ENCODE measurements at regions not wholly inside any gene's neighbourhood (a gene's known extent, or its start where the extent isn't known, plus 50 kb on each side); places are given as distances from the start of the nearest gene placed in this dataset.

- DNase-seq: no peak
Observed at GRCh38 chr2:126796931-126797621, 101.6 kb upstream of the TEX51 start.

DNA sequence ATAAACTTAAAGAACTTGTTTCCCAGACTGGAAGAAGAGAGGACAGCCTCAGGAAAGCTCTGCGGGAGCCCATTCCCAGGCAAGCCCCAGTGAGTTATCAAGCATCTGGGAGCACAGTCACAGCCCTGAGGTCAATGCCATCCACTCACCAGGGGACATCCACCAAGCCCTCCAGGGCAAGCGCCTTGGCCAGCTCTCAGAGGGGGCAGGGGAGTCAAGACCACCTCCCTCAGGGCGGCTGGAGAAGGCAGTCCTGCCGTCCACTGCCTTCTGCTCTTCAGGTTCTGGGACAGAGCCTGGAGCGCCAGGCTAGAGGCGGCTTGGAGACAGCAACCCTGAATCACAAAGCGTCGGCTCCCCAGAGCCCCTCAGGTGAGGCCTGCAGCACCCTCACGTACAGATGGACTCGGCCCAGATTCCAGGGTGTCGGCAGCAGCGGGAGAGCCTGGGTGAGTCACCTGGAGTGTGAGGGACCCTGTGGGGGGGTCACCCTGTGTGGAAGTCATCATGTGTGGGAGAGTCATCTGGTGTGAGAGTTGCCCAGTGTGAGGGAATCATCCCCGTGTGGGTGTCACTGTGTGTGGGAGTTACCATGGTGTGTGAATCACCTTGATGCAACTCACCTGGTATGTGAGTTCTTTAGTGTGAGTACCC is 100.9 kb upstream of the TEX51 start:
- DNase-seq: no peak

DNA sequence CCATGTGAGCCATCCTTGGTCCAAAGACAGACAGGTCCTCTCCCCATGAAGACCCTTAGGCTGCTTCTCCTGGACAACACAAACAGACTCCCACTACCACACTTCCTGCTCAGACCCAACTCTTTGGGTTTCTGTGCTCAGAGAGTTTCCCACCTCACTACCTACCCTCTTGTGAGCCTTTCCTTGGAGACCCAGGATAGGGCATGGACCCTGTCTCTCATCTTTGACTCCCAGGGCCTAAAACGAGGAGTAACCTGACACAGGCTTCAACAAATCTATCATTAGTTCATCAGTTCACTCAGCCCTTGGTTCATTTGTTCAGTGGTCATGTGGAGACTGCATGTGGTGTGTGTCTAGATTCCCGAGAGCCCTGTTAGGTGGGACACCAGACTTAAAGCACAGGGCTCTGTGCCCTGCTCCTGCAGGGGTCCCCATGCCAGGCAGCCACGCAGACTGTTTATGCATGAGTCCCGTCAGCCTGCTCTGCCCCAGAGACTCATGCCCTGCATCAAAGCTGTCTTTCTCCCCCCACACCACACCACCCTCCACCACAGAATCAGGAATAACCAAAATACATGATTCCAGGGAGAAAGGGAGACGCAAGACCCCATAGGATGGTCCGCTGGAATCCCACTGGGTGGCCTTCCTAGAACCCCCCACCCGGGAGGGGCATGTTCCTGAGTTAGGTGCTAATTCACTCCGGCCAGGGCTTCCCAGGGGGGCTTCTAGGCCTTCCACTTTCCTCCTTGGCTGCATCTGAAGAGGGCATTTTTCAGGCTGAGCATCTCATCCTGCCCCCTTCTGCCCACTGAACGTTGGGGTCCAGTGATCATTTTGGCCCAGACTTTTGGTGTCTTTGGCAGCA is 100.2 kb upstream of the TEX51 start:
- DNase-seq: no peak

GRCh38 chr2:126799301-126799700 is 99.4 kb upstream of the TEX51 start:
- no peak for DNase-seq

DNA sequence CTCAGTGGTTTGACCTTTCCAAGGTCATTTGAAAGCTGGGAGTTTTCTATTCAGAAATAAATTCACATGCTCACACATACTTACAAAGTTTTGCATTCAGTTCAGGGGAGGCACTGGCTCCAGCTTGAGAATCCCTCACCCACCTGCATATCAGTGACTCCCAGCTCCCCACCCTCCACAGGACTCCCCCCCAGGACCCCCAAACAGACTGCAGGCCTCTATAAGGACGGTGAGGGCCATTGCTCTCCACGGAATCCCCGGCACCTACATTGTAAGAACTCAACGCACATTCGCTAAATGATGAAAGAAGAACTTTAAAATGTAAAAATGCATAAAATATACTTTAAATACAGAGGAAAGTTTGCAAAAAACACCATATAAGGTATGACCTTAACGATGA is 97.2 kb upstream of the TEX51 start:
- no peak for DNase-seq

GRCh38 chr2:126802316-126802715 is 96.4 kb upstream of the TEX51 start:
- DNase-seq: no peak

GRCh38 chr2:126802774-126803433 is 95.8 kb upstream of the TEX51 start:
- DNase-seq: no peak

GRCh38 chr2:126803434-126803775 is 95.3 kb upstream of the TEX51 start:
- no peak for DNase-seq

DNA sequence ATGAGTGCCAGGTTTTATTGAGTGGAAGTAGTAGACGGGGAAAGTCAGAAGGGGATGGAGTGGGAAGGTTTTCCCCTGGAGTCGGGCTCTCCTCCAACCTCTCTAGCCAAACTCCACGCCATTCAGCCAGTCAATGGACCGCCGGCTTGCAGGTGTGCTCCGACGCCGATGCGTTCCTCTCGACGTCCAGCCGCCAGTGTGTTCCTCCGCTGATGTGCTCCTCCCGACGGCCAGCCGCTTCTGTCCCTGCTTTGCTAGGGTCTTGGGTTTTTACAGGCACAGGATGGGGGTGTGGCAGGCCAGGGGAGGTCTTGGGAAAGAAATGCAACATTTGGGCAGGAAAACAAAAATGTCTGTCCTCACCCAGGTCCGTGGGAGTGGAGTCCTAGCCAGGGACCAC is 94.3 kb upstream of the TEX51 start:
- DNase-seq: no peak

- DNase-seq: no peak
Observed at GRCh38 chr2:126808929-126809328, 89.8 kb upstream of the TEX51 start.

GRCh38 chr2:126809340-126809739 is 89.3 kb upstream of the TEX51 start:
- no peak for DNase-seq

DNA sequence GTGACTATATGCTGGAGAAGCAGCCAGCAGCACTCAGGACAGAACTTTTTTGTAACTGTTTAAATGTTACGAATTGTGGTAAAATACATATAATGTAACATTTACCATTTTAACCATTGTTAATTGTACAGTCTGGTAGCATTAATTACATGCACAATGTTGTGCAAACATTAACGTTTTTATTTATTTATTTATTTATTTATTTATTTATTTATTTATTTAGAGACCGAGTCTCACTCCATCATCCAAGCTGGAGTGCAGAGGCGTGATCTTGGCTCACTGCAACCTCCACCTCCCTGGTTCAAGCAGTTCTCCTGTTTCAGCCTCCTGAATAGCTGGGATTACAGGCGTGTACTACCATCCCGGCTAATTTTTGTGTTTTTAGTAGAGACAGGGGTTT is 88.7 kb upstream of the TEX51 start:
- DNase-seq: no peak

GRCh38 chr2:126811101-126811500 is 87.6 kb upstream of the TEX51 start:
- no peak for DNase-seq

DNA sequence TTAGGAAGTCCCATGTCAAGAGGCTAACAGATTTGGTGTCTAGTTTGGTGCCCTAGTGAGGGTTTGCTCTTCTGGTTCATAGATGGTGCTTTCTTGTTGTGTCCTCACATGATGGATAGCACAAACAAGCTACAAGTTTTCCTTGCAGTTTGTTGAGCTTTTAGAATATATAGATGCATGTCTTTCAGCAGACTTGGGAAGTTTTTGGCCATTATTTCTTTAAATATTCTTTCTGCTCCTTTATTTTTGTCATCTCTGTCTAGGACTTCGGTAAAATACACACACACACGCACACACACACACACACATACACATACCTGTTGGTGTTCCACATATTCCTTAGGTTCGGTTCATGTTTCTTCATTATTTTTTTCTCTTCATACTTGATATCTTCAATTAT is 81.5 kb upstream of the TEX51 start:
- no peak for DNase-seq

DNA sequence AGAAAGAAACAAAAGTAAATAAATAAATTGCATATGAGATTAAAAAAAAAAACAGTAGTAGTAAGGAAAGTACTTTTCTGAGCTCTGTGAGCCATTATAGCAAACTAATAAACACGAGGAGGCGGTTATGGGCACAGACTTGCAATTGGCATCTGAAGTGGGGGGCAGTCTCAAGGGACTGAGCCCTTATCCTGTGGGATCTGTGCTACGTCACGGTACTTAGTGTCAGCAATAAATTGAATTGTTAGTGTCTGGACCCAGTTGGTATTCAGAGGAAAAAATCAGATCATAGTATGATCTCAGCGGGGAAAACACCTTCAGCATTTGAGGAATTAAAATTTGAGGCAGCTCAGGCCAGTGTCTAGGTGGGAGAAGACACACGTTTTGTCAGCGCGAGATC is 76.6 kb upstream of the TEX51 start:
- DNase-seq: no peak

GRCh38 chr2:126822921-126823320 is 75.8 kb upstream of the TEX51 start:
- no peak for DNase-seq

DNA sequence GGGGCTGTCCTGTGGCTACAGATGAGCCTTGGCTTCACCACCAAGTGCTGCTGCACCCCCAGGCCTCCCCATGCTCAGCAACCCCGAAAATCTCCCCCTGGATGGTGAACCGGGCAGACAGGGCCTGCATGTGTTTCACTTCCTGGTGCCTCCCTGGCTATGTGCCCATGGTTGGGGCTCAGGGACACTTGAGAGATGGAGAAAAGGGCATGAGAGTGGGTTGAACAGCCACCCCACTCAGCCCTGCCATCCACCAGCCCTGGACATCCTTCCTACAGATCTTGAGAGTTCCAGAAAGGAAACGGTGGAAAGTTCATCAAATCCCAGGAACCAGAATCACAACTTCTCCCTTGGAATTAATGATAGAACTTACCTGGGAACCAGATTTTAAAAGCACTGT is 74.7 kb upstream of the TEX51 start:
- no peak for DNase-seq

DNA sequence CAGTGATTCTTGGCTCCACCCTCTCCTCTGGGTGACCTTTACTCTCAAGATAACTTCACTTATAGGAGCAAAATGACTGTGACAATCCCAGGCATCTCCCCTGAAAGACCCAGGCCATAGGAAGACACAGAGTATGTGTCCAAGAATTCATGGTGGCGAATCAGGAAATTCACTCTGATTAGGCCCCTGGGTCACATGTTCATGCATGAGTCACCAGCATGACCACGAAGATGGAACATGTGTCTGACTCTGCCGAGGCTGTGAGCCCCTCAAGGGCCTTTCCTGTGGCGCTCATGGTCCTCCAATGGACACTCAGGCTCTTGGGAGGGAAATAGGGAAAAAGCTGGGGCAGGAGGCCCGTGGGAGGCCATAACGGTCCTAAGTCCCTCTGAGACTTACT is 74.0 kb upstream of the TEX51 start:
- DNase-seq: no peak

GRCh38 chr2:126825316-126825715 is 73.4 kb upstream of the TEX51 start:
- DNase-seq: no peak

- DNase-seq: no peak
Observed at GRCh38 chr2:126826491-126826890, 72.2 kb upstream of the TEX51 start.

DNA sequence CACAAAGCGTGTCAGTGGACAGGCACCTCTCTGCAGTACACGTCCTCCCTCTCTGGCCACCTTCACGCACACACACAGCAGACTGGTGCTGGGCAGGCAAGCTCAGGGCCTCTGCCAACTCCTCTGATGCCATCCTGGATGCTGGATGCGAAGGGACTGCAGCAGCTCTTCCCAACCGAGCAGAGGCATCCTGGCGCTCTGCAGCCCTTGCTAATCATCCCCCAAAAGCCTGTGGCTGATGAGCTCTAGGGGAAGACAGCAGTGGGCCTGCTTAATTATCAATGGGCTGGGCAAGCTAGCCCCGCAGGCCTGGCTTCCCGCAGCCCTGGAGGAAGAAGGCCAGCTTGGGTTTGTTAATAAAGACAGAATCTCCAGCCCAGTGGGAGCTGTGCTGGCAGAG is 71.3 kb upstream of the TEX51 start:
- no peak for DNase-seq

DNA sequence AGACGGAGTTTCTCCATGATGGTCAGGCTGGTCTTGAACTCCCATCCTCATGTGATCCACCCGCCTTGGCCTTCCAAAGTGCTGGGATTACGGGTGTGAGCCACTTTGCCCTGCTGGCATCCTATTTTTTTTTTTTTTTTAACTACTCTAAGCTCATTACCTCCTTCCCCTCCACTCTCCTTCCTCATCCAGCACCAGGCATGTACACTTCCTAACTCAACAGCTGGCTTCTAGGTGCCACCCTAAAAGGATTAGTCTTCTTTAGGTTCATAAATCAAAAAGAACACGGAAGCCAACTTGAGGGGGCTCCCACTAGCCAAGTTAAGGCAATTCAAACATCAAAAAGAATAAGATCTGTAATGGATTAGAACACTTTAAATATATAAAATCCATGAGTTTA is 70.6 kb upstream of the TEX51 start:
- no peak for DNase-seq

GRCh38 chr2:126828491-126828890 is 70.2 kb upstream of the TEX51 start:
- DNase-seq: no peak

Measured in NCI-H2227 treated with DMSO at 0.1 percent for 48 hours (cell line).